ENCODE measurements at regions not wholly inside any gene's neighbourhood (a gene's known extent, or its start where the extent isn't known, plus 50 kb on each side); places are given as distances from the start of the nearest gene placed in this dataset.

DNA sequence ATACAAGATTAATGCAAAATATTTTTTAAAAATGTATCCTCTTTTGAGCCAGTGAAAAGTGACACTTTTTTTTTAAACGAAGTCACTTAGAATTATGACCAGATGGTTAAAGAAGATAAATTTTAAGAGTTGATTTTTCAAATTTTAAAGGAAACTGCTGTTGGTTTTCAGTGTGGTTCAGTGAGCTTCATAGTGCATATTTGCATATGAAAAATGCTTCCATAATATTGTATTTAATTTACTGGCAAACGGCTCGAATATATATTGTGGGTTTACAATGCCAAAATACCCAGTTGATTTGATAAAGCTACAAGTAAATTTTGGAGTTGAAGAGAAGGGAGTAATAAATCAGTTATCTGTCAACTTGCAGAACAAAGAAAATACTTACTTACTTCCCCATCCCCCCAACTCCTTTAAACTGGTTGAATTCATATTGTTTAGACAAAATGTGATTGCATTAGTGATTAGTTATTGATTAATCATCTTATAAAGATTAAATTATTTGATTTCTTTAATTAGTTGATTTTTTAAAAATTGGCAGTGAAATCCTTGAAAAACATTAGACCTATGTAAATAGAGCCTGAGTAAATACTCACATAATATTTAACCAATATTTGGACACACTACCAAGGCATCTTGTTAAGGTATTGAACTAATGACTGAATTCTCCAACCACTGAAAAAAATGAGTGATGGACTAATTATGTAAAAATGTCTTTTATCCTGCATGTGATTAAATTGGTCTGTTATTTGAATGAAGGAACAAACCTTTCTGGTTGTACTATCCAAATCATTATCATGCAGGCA, 122.8 kb upstream of the APP start:
- no peak overlapping the region for H3K4me3 ChIP-seq (ENCODE audit: insufficient read depth, low read depth, low read length)
- H3K36me3 ChIP-seq (ENCODE audit: insufficient read depth, low read length) = no peaks in the 10 kb centered on the region
- no peak overlapping the region for H3K9ac ChIP-seq (ENCODE audit: low read length)
- H3K9me3 Mint-ChIP-seq (ENCODE audit: unreplicated experiment) = peaks cover 4% of the 10 kb centered on the region
- no peaks in the 10 kb centered on the region for H3K27me3 Mint-ChIP-seq (ENCODE audit: low read depth, unreplicated experiment)
- H3K4me1 ChIP-seq (ENCODE audit: insufficient read depth, low read length) = no peaks in the 10 kb centered on the region
- no peak overlapping the region for H3K4me3 Mint-ChIP-seq (ENCODE audit: unreplicated experiment)
- H4K20me1 ChIP-seq (ENCODE audit: insufficient read depth, low read length) = no peaks in the 10 kb centered on the region
- H3K36me3 Mint-ChIP-seq (ENCODE audit: low read depth, unreplicated experiment) = no peaks in the 10 kb centered on the region
- no peak overlapping the region for H3K27ac ChIP-seq (ENCODE audit: low read depth, low read length)
- H3K27me3 ChIP-seq (ENCODE audit: insufficient read depth, low read length) = no peaks in the 10 kb centered on the region
- H3K9me3 ChIP-seq (ENCODE audit: insufficient read depth, low read depth, low read length) = no peaks in the 10 kb centered on the region
- TF ChIP-seq, protein P1, sequence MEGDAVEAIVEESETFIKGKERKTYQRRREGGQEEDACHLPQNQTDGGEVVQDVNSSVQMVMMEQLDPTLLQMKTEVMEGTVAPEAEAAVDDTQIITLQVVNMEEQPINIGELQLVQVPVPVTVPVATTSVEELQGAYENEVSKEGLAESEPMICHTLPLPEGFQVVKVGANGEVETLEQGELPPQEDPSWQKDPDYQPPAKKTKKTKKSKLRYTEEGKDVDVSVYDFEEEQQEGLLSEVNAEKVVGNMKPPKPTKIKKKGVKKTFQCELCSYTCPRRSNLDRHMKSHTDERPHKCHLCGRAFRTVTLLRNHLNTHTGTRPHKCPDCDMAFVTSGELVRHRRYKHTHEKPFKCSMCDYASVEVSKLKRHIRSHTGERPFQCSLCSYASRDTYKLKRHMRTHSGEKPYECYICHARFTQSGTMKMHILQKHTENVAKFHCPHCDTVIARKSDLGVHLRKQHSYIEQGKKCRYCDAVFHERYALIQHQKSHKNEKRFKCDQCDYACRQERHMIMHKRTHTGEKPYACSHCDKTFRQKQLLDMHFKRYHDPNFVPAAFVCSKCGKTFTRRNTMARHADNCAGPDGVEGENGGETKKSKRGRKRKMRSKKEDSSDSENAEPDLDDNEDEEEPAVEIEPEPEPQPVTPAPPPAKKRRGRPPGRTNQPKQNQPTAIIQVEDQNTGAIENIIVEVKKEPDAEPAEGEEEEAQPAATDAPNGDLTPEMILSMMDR (IDR thresholded peaks at IDR 0.05; ENCODE audit: insufficient read depth, low read depth, low read length) = no peak
- TF ChIP-seq EZH2 (IDR thresholded peaks at IDR 0.05; ENCODE audit: insufficient read depth, low read length) = no peak
- H3K79me2 ChIP-seq (ENCODE audit: insufficient read depth, low read length) = no peaks in the 10 kb centered on the region
- FAIRE-seq (no peak), DNase-seq (ENCODE audit: low read depth) (no peak)
- H3K4me2 ChIP-seq (ENCODE audit: low read length) = no peak overlapping the region
- H2AFZ ChIP-seq (ENCODE audit: low read depth, low read length) = no peak overlapping the region
- H3K4me1 Mint-ChIP-seq (ENCODE audit: low read depth, unreplicated experiment) = no peaks in the 10 kb centered on the region
- H3K27ac Mint-ChIP-seq (ENCODE audit: unreplicated experiment) = no peak overlapping the region

DNA sequence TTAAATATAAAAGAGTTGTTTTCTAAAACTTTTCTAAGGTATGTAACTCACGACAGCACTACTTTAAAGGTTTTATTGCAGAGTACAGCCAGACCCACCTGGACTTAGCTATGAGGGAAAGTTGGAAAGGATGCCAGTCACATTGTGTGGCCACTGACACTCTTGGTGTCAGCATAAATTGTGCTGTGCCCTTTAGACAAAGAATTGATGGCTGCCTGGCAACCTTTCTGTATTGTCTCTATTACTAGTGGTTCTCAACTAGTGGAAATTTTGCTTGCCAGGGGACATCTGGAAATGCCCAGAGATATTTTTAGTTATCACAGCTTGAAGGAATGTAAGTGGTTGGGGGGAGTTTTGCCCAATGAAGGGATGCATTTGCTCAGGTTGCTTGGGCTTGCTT, 117.5 kb upstream of the APP start:
- Histone ChIP-seq H3K9me3 (ENCODE audit: insufficient read depth, low read depth, low read length) (no peaks in the 10 kb centered on the region), H3K4me1 (ENCODE audit: insufficient read depth, low read length) (no peaks in the 10 kb centered on the region), H2AFZ (ENCODE audit: low read depth, low read length) (no peak overlapping the region), H3K27ac (ENCODE audit: low read depth, low read length) (no peak overlapping the region), H3K9ac (ENCODE audit: low read length) (no peak overlapping the region), H4K20me1 (ENCODE audit: insufficient read depth, low read length) (no peaks in the 10 kb centered on the region), H3K79me2 (ENCODE audit: insufficient read depth, low read length) (no peaks in the 10 kb centered on the region), H3K36me3 (ENCODE audit: insufficient read depth, low read length) (no peaks in the 10 kb centered on the region), H3K4me2 (ENCODE audit: low read length) (no peak overlapping the region), H3K27me3 (ENCODE audit: insufficient read depth, low read length) (no peaks in the 10 kb centered on the region), H3K4me3 (ENCODE audit: insufficient read depth, low read depth, low read length) (no peak overlapping the region)
- Mint-ChIP-seq H3K9me3 (ENCODE audit: unreplicated experiment) (peaks cover 4% of the 10 kb centered on the region), H3K27ac (ENCODE audit: unreplicated experiment) (no peak overlapping the region), H3K4me3 (ENCODE audit: unreplicated experiment) (no peak overlapping the region), H3K36me3 (ENCODE audit: low read depth, unreplicated experiment) (no peaks in the 10 kb centered on the region), H3K27me3 (ENCODE audit: low read depth, unreplicated experiment) (no peaks in the 10 kb centered on the region), H3K4me1 (ENCODE audit: low read depth, unreplicated experiment) (no peaks in the 10 kb centered on the region)
- TF ChIP-seq, protein P1 (IDR thresholded peaks at IDR 0.05; ENCODE audit: insufficient read depth, low read depth, low read length) = no peak
- no peak for TF ChIP-seq EZH2 (IDR thresholded peaks at IDR 0.05; ENCODE audit: insufficient read depth, low read length)
- DNase-seq (ENCODE audit: low read depth) = no peak
- FAIRE-seq = no peak

DNA sequence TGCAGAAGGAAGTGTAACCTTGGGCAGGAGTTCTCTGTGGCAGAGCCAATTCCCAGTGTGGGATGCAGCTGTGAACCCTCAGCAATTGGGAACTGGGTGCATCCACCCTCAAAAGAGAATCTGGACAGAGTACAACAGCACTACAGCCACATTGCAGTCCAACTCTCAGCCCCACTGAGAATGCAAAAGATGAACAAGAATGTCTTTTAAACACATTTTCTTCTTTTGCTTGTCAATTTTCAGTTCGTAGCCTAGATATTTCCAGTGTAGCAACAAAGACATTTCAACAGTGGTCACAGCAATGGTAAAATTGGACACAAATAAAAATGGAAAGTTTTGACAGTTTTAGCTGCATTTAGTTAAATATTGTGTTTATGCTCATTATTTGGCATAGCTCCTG, 114.0 kb upstream of the APP start:
- Histone ChIP-seq H3K4me2 (ENCODE audit: low read length) (no peak overlapping the region), H4K20me1 (ENCODE audit: insufficient read depth, low read length) (no peaks in the 10 kb centered on the region), H3K9me3 (ENCODE audit: insufficient read depth, low read depth, low read length) (no peaks in the 10 kb centered on the region), H3K36me3 (ENCODE audit: insufficient read depth, low read length) (no peaks in the 10 kb centered on the region), H2AFZ (ENCODE audit: low read depth, low read length) (no peak overlapping the region), H3K27ac (ENCODE audit: low read depth, low read length) (no peak overlapping the region), H3K4me3 (ENCODE audit: insufficient read depth, low read depth, low read length) (no peak overlapping the region), H3K4me1 (ENCODE audit: insufficient read depth, low read length) (no peaks in the 10 kb centered on the region), H3K27me3 (ENCODE audit: insufficient read depth, low read length) (no peaks in the 10 kb centered on the region), H3K9ac (ENCODE audit: low read length) (no peak overlapping the region), H3K79me2 (ENCODE audit: insufficient read depth, low read length) (no peaks in the 10 kb centered on the region)
- H3K27me3 Mint-ChIP-seq (ENCODE audit: low read depth, unreplicated experiment) = no peaks in the 10 kb centered on the region
- peaks cover 4% of the 10 kb centered on the region for H3K9me3 Mint-ChIP-seq (ENCODE audit: unreplicated experiment)
- no peaks in the 10 kb centered on the region for H3K4me1 Mint-ChIP-seq (ENCODE audit: low read depth, unreplicated experiment)
- no peak for FAIRE-seq
- no peak for DNase-seq (ENCODE audit: low read depth)
- TF ChIP-seq, protein P1 (IDR thresholded peaks at IDR 0.05; ENCODE audit: insufficient read depth, low read depth, low read length) = no peak
- TF ChIP-seq EZH2 (IDR thresholded peaks at IDR 0.05; ENCODE audit: insufficient read depth, low read length) = no peak
- no peak overlapping the region for H3K4me3 Mint-ChIP-seq (ENCODE audit: unreplicated experiment)
- H3K36me3 Mint-ChIP-seq (ENCODE audit: low read depth, unreplicated experiment) = no peaks in the 10 kb centered on the region
- H3K27ac Mint-ChIP-seq (ENCODE audit: unreplicated experiment) = no peak overlapping the region
